OCI-LY1 (cell line): ENCODE measurements at regions not wholly inside any gene's neighbourhood (a gene's known extent, or its start where the extent isn't known, plus 50 kb on each side); places are given as distances from the start of the nearest gene placed in this dataset.

ENCODE experiments used
- CTCF ChIP-seq: fragments of 200-600 bp; sonication (generic), shearing (Covaris generic); IDR thresholded peaks from 2 replicates; pipeline ENCODE4 v1.5.1; 2017; ENCODE audit warnings: mild to moderate bottlenecking, antibody characterized with exemption, low read length, moderate library complexity, mixed read lengths
- EZH2 ChIP-seq: fragments of 200-600 bp; sonication (generic), shearing (Covaris generic); IDR thresholded peaks from 2 replicates; pipeline ENCODE4 v1.8.0; 2017; ENCODE audit warnings: borderline replicate concordance, mixed run types, mild to moderate bottlenecking, antibody characterized with exemption, low read length, moderate library complexity, mixed read lengths

- no peak for TF ChIP-seq CTCF
- no peak for TF ChIP-seq EZH2
These were observed 159.1 kb upstream of the CSF3R start for GRCh38 chr1:36641776-36642175.
